ENCODE measurements at regions not wholly inside any gene's neighbourhood (a gene's known extent, or its start where the extent isn't known, plus 50 kb on each side); places are given as distances from the start of the nearest gene placed in this dataset.

DNA sequence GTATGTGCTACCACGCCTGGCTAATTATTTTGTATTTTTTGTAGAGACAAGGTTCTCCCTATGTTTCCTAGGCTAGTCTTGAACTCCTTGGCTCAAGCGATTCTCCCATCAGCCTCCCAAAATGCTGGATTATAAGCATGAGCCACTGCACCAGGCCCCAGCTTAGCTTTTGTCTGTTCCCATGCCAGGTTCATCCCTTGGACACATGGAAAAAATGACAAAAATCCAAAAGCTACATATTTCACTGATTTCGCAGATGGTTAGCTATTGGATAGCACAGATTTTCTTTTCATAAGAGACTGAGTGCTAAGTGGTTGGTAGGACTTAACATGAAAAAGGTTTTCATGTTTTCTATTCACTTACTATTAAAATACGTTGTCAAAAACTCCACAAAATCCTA, 286.6 kb upstream of the KITLG start:
- H3K4me1 ChIP-seq (ENCODE audit: insufficient read depth), result no peaks in the 10 kb centered on the region
- DNase-seq, result no peak
- H3K9me3 ChIP-seq, result no peaks in the 10 kb centered on the region
- no peak overlapping the region for H3K4me3 ChIP-seq
- TF ChIP-seq POLR2A (IDR thresholded peaks at IDR 0.05), result no peak
- TF ChIP-seq, protein P1, sequence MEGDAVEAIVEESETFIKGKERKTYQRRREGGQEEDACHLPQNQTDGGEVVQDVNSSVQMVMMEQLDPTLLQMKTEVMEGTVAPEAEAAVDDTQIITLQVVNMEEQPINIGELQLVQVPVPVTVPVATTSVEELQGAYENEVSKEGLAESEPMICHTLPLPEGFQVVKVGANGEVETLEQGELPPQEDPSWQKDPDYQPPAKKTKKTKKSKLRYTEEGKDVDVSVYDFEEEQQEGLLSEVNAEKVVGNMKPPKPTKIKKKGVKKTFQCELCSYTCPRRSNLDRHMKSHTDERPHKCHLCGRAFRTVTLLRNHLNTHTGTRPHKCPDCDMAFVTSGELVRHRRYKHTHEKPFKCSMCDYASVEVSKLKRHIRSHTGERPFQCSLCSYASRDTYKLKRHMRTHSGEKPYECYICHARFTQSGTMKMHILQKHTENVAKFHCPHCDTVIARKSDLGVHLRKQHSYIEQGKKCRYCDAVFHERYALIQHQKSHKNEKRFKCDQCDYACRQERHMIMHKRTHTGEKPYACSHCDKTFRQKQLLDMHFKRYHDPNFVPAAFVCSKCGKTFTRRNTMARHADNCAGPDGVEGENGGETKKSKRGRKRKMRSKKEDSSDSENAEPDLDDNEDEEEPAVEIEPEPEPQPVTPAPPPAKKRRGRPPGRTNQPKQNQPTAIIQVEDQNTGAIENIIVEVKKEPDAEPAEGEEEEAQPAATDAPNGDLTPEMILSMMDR (IDR thresholded peaks at IDR 0.05), result no peak
- TF ChIP-seq EP300 (IDR thresholded peaks at IDR 0.05), result no peak
- H3K36me3 ChIP-seq, result no peaks in the 10 kb centered on the region
- no peaks in the 10 kb centered on the region for H3K27me3 ChIP-seq
- no peak overlapping the region for H3K27ac ChIP-seq
- 91% methylated on average over 4 of the region's 4 CpGs for WGBS, 3 donors
- intact Hi-C loops (cut with DNase I), result no loop called here

DNA sequence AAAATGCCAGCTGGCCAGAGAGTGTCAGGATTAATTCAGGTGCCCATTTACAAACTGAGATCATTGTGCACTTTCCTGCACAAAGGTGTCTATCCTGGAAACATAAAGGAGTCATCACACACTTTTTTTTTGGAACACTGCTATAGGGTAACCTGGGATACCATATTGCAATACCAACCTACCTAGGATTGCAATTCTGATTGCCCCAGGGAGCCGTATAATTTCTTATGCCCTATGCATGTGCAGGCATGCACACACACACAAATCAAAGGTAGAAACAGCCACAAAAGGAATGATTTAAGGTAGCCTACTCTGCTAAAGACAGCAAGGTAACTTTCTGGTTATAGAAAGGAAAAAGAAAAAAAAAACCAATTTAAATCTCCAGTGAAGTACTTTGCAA, 285.3 kb upstream of the KITLG start:
- Histone ChIP-seq H3K27me3 (no peaks in the 10 kb centered on the region), H3K9me3 (no peaks in the 10 kb centered on the region), H3K27ac (no peak overlapping the region), H3K4me3 (no peak overlapping the region), H3K36me3 (no peaks in the 10 kb centered on the region), H3K4me1 (ENCODE audit: insufficient read depth) (no peaks in the 10 kb centered on the region)
- no peak for DNase-seq
- TF ChIP-seq POLR2A (IDR thresholded peaks at IDR 0.05) (no peak), EP300 (IDR thresholded peaks at IDR 0.05) (no peak)
- TF ChIP-seq, protein P1 (IDR thresholded peaks at IDR 0.05), result no peak
- intact Hi-C loops (cut with DNase I), result no loop called here
- WGBS, 3 donors, result 89 to 91% (median 90%) methylated on average over 1 of the region's 1 CpG

DNA sequence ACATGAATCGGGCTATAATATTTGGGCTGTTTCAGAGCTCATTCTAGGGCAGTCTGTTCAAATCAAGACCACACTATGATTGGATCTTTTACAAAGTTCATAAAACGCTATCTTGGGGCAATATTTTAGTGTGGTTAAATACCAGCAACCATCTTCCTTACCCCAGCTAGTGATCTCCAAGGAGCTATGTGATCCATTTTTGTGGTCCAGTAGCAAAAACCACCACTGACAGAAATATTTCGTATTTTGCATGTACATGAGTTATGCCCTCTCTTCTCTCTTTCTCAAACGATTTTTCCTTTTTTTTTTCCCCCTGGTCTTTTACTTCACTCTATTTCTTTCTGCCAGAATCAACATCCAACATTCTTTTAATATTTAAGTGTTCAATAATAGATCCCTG, 280.6 kb upstream of the KITLG start:
- no peak overlapping the region for H3K27ac ChIP-seq
- no peak for DNase-seq
- H3K4me1 ChIP-seq (ENCODE audit: insufficient read depth), result no peaks in the 10 kb centered on the region
- H3K4me3 ChIP-seq, result no peak overlapping the region
- no peaks in the 10 kb centered on the region for H3K27me3 ChIP-seq
- 76 to 79% (median 79%) methylated on average over 4 of the region's 4 CpGs for WGBS, 3 donors
- no peaks in the 10 kb centered on the region for H3K9me3 ChIP-seq
- no peaks in the 10 kb centered on the region for H3K36me3 ChIP-seq
- intact Hi-C loops (cut with DNase I), result no loop called here
- TF ChIP-seq POLR2A (IDR thresholded peaks at IDR 0.05), result no peak
- TF ChIP-seq EP300 (IDR thresholded peaks at IDR 0.05), result no peak
- TF ChIP-seq, protein P1 (IDR thresholded peaks at IDR 0.05), result no peak

DNA sequence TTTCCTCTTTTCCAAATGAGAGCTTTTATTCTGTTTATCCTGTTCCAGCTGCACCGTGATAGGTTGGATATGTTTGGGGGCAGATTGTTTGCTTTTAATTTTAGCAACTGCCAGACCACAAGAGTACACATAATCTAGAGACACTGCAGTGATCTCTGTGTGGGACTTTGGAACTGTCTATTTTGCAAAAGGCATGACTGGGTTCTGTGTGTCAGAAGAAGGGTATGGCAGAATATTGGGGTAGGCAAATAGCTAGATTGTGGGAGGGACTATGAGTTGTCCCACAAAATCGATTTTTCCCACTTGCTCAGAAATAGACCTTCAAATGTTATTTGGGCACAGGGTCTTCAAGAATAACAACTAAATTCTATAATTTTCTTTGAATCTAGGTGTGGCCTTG, 275.9 kb upstream of the KITLG start:
- intact Hi-C loops (cut with DNase I), result no loop called here
- no peaks in the 10 kb centered on the region for H3K36me3 ChIP-seq
- DNase-seq, result no peak
- no peaks in the 10 kb centered on the region for H3K9me3 ChIP-seq
- 71 to 75% (median 72%) methylated on average over 2 of the region's 2 CpGs for WGBS, 3 donors
- TF ChIP-seq, protein P1 (IDR thresholded peaks at IDR 0.05), result no peak
- TF ChIP-seq POLR2A (IDR thresholded peaks at IDR 0.05), result no peak
- TF ChIP-seq EP300 (IDR thresholded peaks at IDR 0.05), result no peak
- no peak overlapping the region for H3K27ac ChIP-seq
- no peaks in the 10 kb centered on the region for H3K27me3 ChIP-seq
- no peak overlapping the region for H3K4me3 ChIP-seq
- H3K4me1 ChIP-seq (ENCODE audit: insufficient read depth), result no peaks in the 10 kb centered on the region

DNA sequence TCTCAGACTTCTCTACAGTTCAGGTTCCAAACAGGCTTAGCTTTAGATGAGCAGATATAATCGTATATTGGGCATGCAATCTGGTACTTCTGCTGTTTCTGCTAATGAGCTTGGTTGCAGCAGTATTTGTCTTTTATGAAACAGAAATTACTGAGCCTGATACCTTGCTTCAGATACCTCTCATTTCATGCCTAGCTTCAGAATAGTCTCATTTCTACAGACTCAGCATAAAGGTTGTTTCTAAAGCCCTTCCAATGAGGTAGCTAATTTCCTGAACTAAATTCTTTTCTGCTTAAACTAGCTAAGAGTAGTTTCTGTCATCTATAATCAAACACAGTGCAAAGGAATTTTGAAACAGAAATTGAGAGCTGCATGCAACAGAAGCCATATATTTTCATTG, 275.0 kb upstream of the KITLG start:
- WGBS, 3 donors, result 74 to 96% (median 75%) methylated on average over 1 of the region's 1 CpG
- Histone ChIP-seq H3K9me3 (no peaks in the 10 kb centered on the region), H3K36me3 (no peaks in the 10 kb centered on the region), H3K4me1 (ENCODE audit: insufficient read depth) (no peaks in the 10 kb centered on the region), H3K27ac (no peak overlapping the region), H3K27me3 (no peaks in the 10 kb centered on the region), H3K4me3 (no peak overlapping the region)
- TF ChIP-seq, protein P1 (IDR thresholded peaks at IDR 0.05), result no peak
- TF ChIP-seq POLR2A (IDR thresholded peaks at IDR 0.05) (no peak), EP300 (IDR thresholded peaks at IDR 0.05) (no peak)
- intact Hi-C loops (cut with DNase I), result no loop called here
- DNase-seq, result no peak

Data from ovary (tissue), 7 donors.